ENCODE measurements at regions not wholly inside any gene's neighbourhood (a gene's known extent, or its start where the extent isn't known, plus 50 kb on each side); places are given as distances from the start of the nearest gene placed in this dataset.
"Not testable (repeated sequence)": the region's sequence is repeated elsewhere in the genome, so short reads cannot be mapped to it uniquely, and the experiment has no call there.

- H3K4me1 Mint-ChIP-seq = no peaks in the 10 kb centered on the region
- Histone ChIP-seq H3K27me3 (replicated peaks in 1 of 2; ENCODE audit: control insufficient read depth in 2 of 2, extremely low read depth in 1 of 2, insufficient read depth in 2 of 2, low read length in 1 of 2) (peaks cover 0 to 3% of the 10 kb centered on the region in 2 experiments), H3K4me1 (ENCODE audit: control insufficient read depth in 1 of 2, extremely low read depth in 1 of 2, insufficient read depth in 2 of 2, low read length in 2 of 2) (no peaks in the 10 kb centered on the region), H3K27ac (ENCODE audit: low read length) (no peak overlapping the region), H3K4me3 (ENCODE audit: control insufficient read depth in 1 of 2, extremely low read depth in 1 of 2, low read length in 1 of 2) (no peak overlapping the region), H3K36me3 (ENCODE audit: control insufficient read depth in 2 of 2, extremely low read depth in 1 of 2, insufficient read depth in 1 of 2, low read length in 1 of 2) (no peaks in the 10 kb centered on the region), H3K9me3 (no peaks in the 10 kb centered on the region)
- H3K9me3 Mint-ChIP-seq = no peaks in the 10 kb centered on the region
- POLR2A ChIA-PET = no interaction called here
- no peaks in the 10 kb centered on the region for H3K36me3 Mint-ChIP-seq
- no peak for DNase-seq
- H3K27me3 Mint-ChIP-seq = peaks cover 0 to 10% of the 10 kb centered on the region in 2 donors
- H3K27ac Mint-ChIP-seq = no peak overlapping the region
- WGBS (ENCODE audit: insufficient coverage) = 100% methylated on average over 3 of the region's 4 CpGs
- H3K4me3 Mint-ChIP-seq = no peak overlapping the region
- CTCF ChIA-PET = interaction anchor here in 1 of 2 donors (0.6 kb wide), 1 partner anchor 74 kb away, joined by 3 read pairs; no protein-coding TSS in a partner anchor
- no peak for ATAC-seq (replicated peaks in 1 of 4)
These were observed 70.7 kb downstream of the CHRD start for GRCh38 chr3:184450547-184450946.

- peaks cover 0 to 3% of the 10 kb centered on the region in 2 experiments for H3K27me3 ChIP-seq (replicated peaks in 1 of 2; ENCODE audit: control insufficient read depth in 2 of 2, extremely low read depth in 1 of 2, insufficient read depth in 2 of 2, low read length in 1 of 2)
- WGBS (ENCODE audit: insufficient coverage) = 60% methylated on average over 1 of the region's 5 CpGs
- no peaks in the 10 kb centered on the region for H3K36me3 ChIP-seq (ENCODE audit: control insufficient read depth in 2 of 2, extremely low read depth in 1 of 2, insufficient read depth in 1 of 2, low read length in 1 of 2)
- no peak overlapping the region for H3K4me3 ChIP-seq (ENCODE audit: control insufficient read depth in 1 of 2, extremely low read depth in 1 of 2, low read length in 1 of 2)
- POLR2A ChIA-PET = no interaction called here
- CTCF ChIA-PET = no interaction called here
- Mint-ChIP-seq H3K27ac (no peak overlapping the region), H3K36me3 (no peaks in the 10 kb centered on the region), H3K9me3 (peaks cover 0 to 2% (median 0%) of the 10 kb centered on the region in 3 donors), H3K4me1 (no peaks in the 10 kb centered on the region), H3K4me3 (no peak overlapping the region), H3K27me3 (peaks cover 0 to 8% of the 10 kb centered on the region in 2 donors)
- H3K9me3 ChIP-seq = no peaks in the 10 kb centered on the region
- H3K27ac ChIP-seq (ENCODE audit: low read length) = no peak overlapping the region
- no peak for ATAC-seq (replicated peaks in 1 of 4)
- no peaks in the 10 kb centered on the region for H3K4me1 ChIP-seq (ENCODE audit: control insufficient read depth in 1 of 2, extremely low read depth in 1 of 2, insufficient read depth in 2 of 2, low read length in 2 of 2)
- no peak for DNase-seq
These were observed 73.4 kb downstream of the CHRD start for GRCh38 chr3:184453296-184453695.

GRCh38 chr3:184455991-184456390 is 76.1 kb downstream of the CHRD start:
- DNase-seq (no peak), ATAC-seq (replicated peaks in 1 of 4) (no peak)
- POLR2A ChIA-PET = no interaction called here
- no peak overlapping the region for H3K27ac Mint-ChIP-seq
- no peak overlapping the region for H3K4me3 Mint-ChIP-seq
- H3K4me1 ChIP-seq (ENCODE audit: control insufficient read depth in 1 of 2, extremely low read depth in 1 of 2, insufficient read depth in 2 of 2, low read length in 2 of 2) = no peaks in the 10 kb centered on the region
- WGBS (ENCODE audit: insufficient coverage) = 83% methylated on average over 2 of the region's 3 CpGs
- peaks cover 0 to 2% (median 0%) of the 10 kb centered on the region in 3 donors for H3K9me3 Mint-ChIP-seq
- CTCF ChIA-PET = no interaction called here
- no peaks in the 10 kb centered on the region for H3K9me3 ChIP-seq
- peaks cover 0 to 4% of the 10 kb centered on the region in 2 donors for H3K27me3 Mint-ChIP-seq
- H3K36me3 ChIP-seq (ENCODE audit: control insufficient read depth in 2 of 2, extremely low read depth in 1 of 2, insufficient read depth in 1 of 2, low read length in 1 of 2) = no peaks in the 10 kb centered on the region
- no peaks in the 10 kb centered on the region for H3K4me1 Mint-ChIP-seq
- no peaks in the 10 kb centered on the region for H3K36me3 Mint-ChIP-seq
- peaks cover 0 to 3% of the 10 kb centered on the region in 2 experiments for H3K27me3 ChIP-seq (replicated peaks in 1 of 2; ENCODE audit: control insufficient read depth in 2 of 2, extremely low read depth in 1 of 2, insufficient read depth in 2 of 2, low read length in 1 of 2)
- H3K4me3 ChIP-seq (ENCODE audit: control insufficient read depth in 1 of 2, extremely low read depth in 1 of 2, low read length in 1 of 2) = no peak overlapping the region
- H3K27ac ChIP-seq (ENCODE audit: low read length) = no peak overlapping the region

- ATAC-seq (replicated peaks in 1 of 4) (no peak), DNase-seq (no peak)
- H3K9me3 ChIP-seq = no peaks in the 10 kb centered on the region
- peaks cover 0 to 7% of the 10 kb centered on the region in 2 experiments for H3K27me3 ChIP-seq (replicated peaks in 1 of 2; ENCODE audit: control insufficient read depth in 2 of 2, extremely low read depth in 1 of 2, insufficient read depth in 2 of 2, low read length in 1 of 2)
- H3K9me3 Mint-ChIP-seq = peaks cover 0 to 2% (median 0%) of the 10 kb centered on the region in 3 donors
- no peak overlapping the region for H3K4me3 ChIP-seq (ENCODE audit: control insufficient read depth in 1 of 2, extremely low read depth in 1 of 2, low read length in 1 of 2)
- 48% methylated on average over 2 of the region's 4 CpGs for WGBS (ENCODE audit: insufficient coverage)
- H3K4me3 Mint-ChIP-seq = no peak overlapping the region
- ChIA-PET POLR2A (no interaction called here), CTCF (interaction anchor here in 1 of 2 donors (0.6 kb wide), 1 partner anchor 11 kb away, joined by 12 read pairs; no protein-coding TSS in a partner anchor)
- H3K36me3 ChIP-seq (ENCODE audit: control insufficient read depth in 2 of 2, extremely low read depth in 1 of 2, insufficient read depth in 1 of 2, low read length in 1 of 2) = no peaks in the 10 kb centered on the region
- H3K36me3 Mint-ChIP-seq = no peaks in the 10 kb centered on the region
- H3K27ac Mint-ChIP-seq = no peak overlapping the region
- no peak overlapping the region for H3K27ac ChIP-seq (ENCODE audit: low read length)
- no peaks in the 10 kb centered on the region for H3K4me1 Mint-ChIP-seq
- no peaks in the 10 kb centered on the region for H3K4me1 ChIP-seq (ENCODE audit: control insufficient read depth in 1 of 2, extremely low read depth in 1 of 2, insufficient read depth in 2 of 2, low read length in 2 of 2)
- peaks cover 0 to 4% of the 10 kb centered on the region in 2 donors for H3K27me3 Mint-ChIP-seq
These were observed 76.6 kb downstream of the CHRD start for GRCh38 chr3:184456476-184456875.

- Mint-ChIP-seq H3K4me3 (no peak overlapping the region), H3K36me3 (no peaks in the 10 kb centered on the region), H3K9me3 (peaks cover 0 to 2% (median 0%) of the 10 kb centered on the region in 3 donors), H3K27ac (no peak overlapping the region), H3K27me3 (peaks cover 0 to 4% of the 10 kb centered on the region in 2 donors), H3K4me1 (no peaks in the 10 kb centered on the region)
- H3K27ac ChIP-seq (ENCODE audit: low read length) = no peak overlapping the region
- no peaks in the 10 kb centered on the region for H3K4me1 ChIP-seq (ENCODE audit: control insufficient read depth in 1 of 2, extremely low read depth in 1 of 2, insufficient read depth in 2 of 2, low read length in 2 of 2)
- CTCF ChIA-PET = no interaction called here
- no peaks in the 10 kb centered on the region for H3K9me3 ChIP-seq
- peaks cover 0 to 6% of the 10 kb centered on the region in 2 experiments for H3K27me3 ChIP-seq (replicated peaks in 1 of 2; ENCODE audit: control insufficient read depth in 2 of 2, extremely low read depth in 1 of 2, insufficient read depth in 2 of 2, low read length in 1 of 2)
- no peak overlapping the region for H3K4me3 ChIP-seq (ENCODE audit: control insufficient read depth in 1 of 2, extremely low read depth in 1 of 2, low read length in 1 of 2)
- POLR2A ChIA-PET = no interaction called here
- DNase-seq (no peak), ATAC-seq (replicated peaks in 1 of 4) (no peak)
- WGBS (ENCODE audit: insufficient coverage) = 92% methylated on average over 1 of the region's 1 CpG
- H3K36me3 ChIP-seq (ENCODE audit: control insufficient read depth in 2 of 2, extremely low read depth in 1 of 2, insufficient read depth in 1 of 2, low read length in 1 of 2) = no peaks in the 10 kb centered on the region
These were observed 77.5 kb downstream of the CHRD start for GRCh38 chr3:184457329-184457728.

GRCh38 chr3:184457784-184458377 is 78.0 kb downstream of the CHRD start:
- ATAC-seq (replicated peaks in 1 of 4); DNase-seq; H3K27me3 ChIP-seq (replicated peaks in 1 of 2; ENCODE audit: control insufficient read depth in 2 of 2, extremely low read depth in 1 of 2, insufficient read depth in 2 of 2, low read length in 1 of 2); H3K27ac Mint-ChIP-seq; H3K4me1 ChIP-seq (ENCODE audit: control insufficient read depth in 1 of 2, extremely low read depth in 1 of 2, insufficient read depth in 2 of 2, low read length in 2 of 2); H3K4me3 Mint-ChIP-seq; H3K36me3 Mint-ChIP-seq; CTCF ChIA-PET; H3K27me3 Mint-ChIP-seq; H3K9me3 ChIP-seq; POLR2A ChIA-PET; H3K9me3 Mint-ChIP-seq; H3K4me1 Mint-ChIP-seq; H3K27ac ChIP-seq (ENCODE audit: low read length); H3K36me3 ChIP-seq (ENCODE audit: control insufficient read depth in 2 of 2, extremely low read depth in 1 of 2, insufficient read depth in 1 of 2, low read length in 1 of 2); H3K4me3 ChIP-seq (ENCODE audit: control insufficient read depth in 1 of 2, extremely low read depth in 1 of 2, low read length in 1 of 2): not testable (repeated sequence)
- 94% methylated on average over 4 of the region's 7 CpGs for WGBS (ENCODE audit: insufficient coverage)

GRCh38 chr3:184459355-184459754 is 79.5 kb downstream of the CHRD start:
- Histone ChIP-seq H3K4me1 (ENCODE audit: control insufficient read depth in 1 of 2, extremely low read depth in 1 of 2, insufficient read depth in 2 of 2, low read length in 2 of 2) (no peaks in the 10 kb centered on the region), H3K27me3 (replicated peaks in 1 of 2; ENCODE audit: control insufficient read depth in 2 of 2, extremely low read depth in 1 of 2, insufficient read depth in 2 of 2, low read length in 1 of 2) (peaks cover 0 to 5% of the 10 kb centered on the region in 2 experiments), H3K36me3 (ENCODE audit: control insufficient read depth in 2 of 2, extremely low read depth in 1 of 2, insufficient read depth in 1 of 2, low read length in 1 of 2) (no peaks in the 10 kb centered on the region), H3K27ac (ENCODE audit: low read length) (no peak overlapping the region), H3K9me3 (no peaks in the 10 kb centered on the region), H3K4me3 (ENCODE audit: control insufficient read depth in 1 of 2, extremely low read depth in 1 of 2, low read length in 1 of 2) (no peak overlapping the region)
- H3K27ac Mint-ChIP-seq = no peak overlapping the region
- peaks cover 0 to 2% (median 0%) of the 10 kb centered on the region in 3 donors for H3K9me3 Mint-ChIP-seq
- no peak overlapping the region for H3K4me3 Mint-ChIP-seq
- 0% methylated on average over 1 of the region's 4 CpGs for WGBS (ENCODE audit: insufficient coverage)
- H3K27me3 Mint-ChIP-seq = peaks cover under 1 to 2% of the 10 kb centered on the region in 2 donors
- DNase-seq = no peak
- H3K36me3 Mint-ChIP-seq = no peaks in the 10 kb centered on the region
- no peaks in the 10 kb centered on the region for H3K4me1 Mint-ChIP-seq
- ChIA-PET POLR2A (no interaction called here), CTCF (no interaction called here)
- ATAC-seq (replicated peaks in 1 of 4) = no peak

Measured in T-cell (primary cell).